Superior temporal gyrus (tissue), 1 donor: ENCODE measurements at regions not wholly inside any gene's neighbourhood (a gene's known extent, or its start where the extent isn't known, plus 50 kb on each side); places are given as distances from the start of the nearest gene placed in this dataset.

Source experiments
- DNase-seq: peaks from one replicate; pipeline ENCODE4 v3.0.0-alpha.2; 2016; ENCODE audit errors: extremely low spot score

DNA sequence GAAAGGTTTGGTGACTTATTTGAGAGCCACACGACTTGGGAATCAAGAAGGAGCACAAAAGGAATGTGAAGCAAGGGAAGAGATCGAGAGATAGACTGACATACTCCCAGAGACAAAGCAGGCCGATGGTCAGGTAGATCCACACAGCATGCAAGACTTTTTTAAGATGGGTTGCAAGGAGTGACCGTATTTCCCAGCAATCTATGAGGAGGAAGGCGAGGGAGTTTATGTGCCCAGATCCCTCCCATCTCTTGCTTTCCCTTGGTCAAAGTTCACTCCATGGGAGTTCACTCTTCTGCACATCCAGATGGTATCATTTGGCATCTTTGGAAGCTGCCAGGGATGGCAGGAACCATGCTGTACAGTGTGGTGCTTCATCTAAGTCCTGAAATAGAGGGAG is 148.9 kb downstream of the RMI1 start:
- no peak for DNase-seq

DNA sequence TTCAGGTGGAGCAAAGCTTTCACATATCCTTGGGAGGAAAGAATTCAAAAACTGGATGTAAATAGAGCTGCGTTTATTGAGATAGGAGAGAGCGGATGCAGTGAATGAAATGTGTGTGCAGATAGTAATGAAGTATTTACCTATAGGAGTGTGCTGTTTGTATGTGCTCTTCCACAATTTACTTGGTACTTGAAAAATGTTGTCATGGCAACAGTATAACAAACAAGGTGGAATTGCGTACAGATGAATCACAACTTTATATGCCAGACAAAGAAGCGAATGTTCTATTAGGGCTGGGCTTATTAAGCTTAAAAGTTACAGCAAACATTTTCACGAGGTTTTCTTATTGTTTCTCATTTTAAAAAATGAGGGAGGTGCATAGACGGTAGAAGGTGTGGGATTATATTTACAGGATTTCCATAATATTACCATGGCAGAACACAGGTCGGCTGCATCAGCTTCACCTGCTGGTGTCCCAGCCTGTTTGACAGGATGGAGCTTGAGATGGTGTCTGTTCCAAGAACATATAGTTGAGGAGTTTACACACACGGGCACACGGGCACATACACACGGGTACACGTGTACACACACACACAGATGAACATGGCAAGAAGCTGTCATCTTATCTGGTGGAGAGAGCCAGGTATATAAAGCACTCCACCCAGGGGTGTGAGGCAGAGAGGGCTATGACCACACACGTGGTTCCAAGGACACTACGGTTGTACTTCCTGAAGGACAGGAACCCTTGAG is 155.7 kb downstream of the RMI1 start:
- DNase-seq = no peak

DNA sequence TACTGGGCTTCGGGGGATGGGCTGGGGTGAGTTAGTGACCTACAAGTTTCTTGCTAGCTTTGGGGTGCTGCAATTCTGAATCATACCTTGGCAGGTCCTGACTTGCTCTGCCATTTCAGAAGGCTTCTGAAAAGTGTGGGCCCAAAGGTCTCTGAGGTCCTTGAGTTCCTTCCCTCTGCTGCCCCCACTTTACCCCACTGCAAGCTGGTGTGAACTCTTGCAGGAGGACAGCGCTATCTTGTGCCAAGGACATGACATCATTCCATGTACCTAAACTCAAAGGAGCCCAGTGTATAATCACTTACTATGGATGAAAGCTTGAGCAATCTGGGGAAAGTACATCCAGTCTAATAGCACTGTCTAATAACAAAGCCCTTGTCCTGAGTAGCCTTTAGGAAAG is 157.4 kb downstream of the RMI1 start:
- DNase-seq = no peak

DNA sequence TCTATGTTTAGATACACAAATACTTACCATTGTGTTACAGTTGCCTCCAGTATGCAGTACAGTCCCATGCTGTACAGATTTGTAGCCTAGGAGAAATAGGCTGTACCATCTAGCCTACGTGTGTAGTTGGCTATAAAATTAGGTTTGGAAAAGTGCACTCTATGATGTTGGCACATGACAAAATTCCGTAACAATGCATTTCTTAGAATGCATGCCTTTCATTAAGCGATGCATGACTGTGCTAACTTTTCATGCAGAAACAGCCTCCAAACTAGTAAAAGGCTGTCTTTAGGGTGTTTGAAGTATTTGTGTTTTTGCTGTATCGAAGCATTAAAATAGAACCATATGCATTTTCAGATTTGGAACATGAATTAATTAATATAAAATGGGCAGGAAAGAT is 157.9 kb downstream of the RMI1 start:
- no peak for DNase-seq

DNA sequence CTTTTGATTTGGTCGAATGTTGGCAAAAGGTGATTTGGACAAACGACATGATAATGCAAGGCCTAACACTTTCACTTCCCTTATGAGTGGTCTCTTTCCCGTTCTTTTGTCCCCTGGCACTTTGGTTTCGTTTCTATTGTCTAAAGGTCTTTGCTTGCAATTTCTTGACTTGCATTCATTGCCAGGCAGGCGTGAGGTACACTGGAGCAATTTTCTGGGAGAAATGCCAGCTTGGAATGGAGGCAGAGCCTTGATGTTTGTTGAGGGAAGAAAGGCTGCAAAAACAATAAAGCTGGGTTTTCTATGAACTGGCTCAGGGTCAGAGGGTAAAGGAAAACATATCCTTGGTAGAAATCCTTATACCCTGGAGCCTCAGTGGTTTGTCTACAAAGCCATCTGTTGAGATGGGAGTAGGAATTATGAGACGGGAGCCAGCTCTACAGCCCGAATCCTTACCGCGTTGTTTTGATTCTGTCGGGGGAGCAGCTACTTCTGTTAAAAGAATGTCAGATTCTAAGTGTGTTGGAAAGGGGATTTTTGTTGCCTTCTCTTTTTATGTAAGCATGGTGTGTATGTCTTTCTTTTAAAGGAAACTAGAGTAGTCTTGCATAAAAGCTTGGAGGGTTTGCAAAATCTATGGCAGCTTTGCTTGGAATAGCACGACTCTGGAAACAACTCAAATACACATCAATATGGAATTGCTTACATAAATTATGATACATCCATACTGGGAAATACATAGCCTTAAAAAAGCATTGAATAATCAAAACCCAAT is 158.9 kb downstream of the RMI1 start:
- DNase-seq = peak; percentile 47

DNA sequence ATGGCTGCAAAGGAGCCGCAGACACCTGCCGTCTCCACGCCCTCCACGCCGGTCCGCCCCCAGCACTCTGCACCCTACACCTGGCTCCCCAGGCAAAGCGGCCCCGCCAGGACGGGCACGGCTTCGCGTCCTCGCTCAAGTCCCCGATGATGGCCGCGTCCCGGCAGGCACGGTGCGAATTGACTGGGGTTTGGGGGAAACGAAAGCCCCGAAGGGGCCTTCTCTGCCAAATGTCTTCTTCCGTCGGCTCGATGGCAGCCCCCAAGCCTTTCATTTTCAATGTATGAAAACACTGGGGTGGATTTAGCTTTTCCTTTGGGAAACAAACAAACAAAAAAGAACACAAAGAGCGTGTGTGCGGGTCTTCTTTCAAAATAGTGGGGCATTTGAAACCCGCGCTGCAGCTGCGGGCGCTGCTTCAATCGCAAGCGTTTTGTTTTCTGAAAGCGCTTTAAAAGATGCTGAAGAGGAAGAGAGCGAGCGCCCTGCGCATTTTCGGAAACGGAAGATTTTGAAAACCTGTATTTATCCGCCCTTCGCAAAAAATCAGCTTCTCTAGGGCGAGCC is 160.0 kb downstream of the RMI1 start:
- DNase-seq = peak; percentile 16

DNA sequence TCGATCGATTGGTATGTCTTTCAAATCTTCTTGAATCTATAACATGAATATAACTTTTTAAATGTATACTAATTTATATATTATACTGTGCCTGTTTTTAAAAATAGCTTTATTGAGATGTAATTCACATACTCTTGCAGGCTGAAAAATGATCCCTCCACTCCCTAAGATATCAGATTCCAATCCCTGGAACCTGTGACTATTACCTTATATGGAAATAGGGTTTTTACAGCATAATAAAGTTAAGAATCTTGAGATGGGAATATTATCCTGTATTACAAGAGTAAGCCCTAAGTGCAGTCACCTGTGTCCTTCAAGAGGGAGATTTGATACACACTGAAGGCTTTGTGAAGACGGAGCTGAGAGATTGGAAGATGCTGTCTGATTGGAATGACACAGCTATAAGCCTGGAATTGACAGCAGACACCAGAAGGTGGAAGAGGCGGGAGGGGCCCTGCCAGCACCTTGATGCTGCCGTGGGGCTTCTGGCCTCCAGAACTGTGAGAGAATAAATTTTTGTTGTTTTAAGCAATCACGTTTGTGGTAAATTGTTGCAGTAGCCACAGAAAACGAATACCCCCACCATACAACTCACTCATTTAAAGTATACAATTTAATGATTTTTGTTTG is 161.3 kb downstream of the RMI1 start:
- DNase-seq = no peak

DNA sequence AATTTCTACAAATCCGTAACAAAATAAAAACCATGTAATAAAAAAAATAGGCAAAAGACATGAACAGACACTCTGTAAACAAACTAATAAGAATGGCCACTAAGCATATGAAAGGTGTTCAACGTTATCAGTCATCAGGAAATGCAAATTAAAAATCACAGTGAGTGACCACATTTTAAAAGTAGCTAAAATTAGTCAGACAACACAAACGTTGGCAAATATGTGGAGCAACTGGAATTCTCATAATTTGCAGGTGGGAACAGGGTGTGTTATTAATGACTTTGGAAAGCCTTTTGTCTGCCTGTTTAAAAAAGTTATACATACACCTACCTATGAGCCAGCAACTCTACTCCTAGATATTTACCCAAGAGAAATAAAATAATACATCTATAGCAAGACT is 164.4 kb downstream of the RMI1 start:
- no peak for DNase-seq

DNA sequence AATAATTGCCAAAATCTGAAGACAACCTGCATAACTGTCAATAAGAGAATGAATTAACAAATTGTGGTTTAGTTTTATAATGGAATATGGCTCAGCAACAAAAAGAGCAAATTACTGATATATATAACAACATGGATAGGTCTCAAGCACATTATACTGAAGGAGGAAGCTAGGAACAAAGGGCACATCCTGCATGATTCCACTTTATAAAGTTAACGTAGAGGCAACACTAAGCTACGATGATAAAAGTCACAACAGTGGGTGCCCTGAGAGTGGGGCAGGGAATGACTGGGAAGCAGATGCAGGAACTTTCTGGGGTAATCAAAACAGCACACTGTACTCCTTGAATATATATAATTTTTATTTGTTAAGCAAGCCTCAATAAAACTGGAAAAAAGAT is 165.2 kb downstream of the RMI1 start:
- DNase-seq = no peak

DNA sequence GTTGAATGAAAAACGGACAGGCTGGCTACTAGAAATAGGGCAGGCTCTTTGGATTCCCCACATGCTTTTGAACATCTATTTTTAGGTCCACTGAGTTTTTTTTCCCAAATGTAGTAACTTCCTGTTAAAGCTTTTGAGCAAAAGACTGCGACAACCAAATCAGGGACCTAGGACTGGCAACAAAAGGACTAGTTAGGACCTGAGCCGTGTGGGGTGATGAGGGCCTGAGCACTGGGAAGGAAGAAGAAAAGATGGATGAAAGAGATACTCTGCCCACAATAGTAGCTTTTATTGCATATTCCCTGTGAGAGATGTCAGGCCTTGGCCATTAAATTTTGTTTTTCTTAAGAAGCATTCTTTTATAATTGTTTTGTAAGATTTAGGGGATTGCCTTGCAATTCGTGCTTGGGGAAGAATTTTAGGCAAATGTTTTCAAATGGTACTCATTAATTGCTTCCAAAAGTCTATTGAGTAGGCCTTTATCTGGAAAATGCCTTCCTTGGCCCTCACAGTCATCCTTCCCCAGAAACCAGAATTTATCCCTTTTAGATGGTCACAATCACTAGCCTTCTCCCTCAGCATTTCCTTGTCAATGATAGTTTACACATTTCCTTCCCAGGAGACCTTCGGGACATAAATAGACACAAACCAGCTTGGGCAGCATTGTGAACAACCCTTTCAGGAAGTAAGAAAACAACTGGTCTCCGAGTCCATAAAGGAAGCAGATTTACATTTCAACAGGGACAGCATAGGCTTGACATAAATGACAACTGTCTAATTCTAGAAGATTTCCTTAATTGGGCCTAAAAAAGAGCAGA is 166.5 kb downstream of the RMI1 start:
- DNase-seq = no peak

DNA sequence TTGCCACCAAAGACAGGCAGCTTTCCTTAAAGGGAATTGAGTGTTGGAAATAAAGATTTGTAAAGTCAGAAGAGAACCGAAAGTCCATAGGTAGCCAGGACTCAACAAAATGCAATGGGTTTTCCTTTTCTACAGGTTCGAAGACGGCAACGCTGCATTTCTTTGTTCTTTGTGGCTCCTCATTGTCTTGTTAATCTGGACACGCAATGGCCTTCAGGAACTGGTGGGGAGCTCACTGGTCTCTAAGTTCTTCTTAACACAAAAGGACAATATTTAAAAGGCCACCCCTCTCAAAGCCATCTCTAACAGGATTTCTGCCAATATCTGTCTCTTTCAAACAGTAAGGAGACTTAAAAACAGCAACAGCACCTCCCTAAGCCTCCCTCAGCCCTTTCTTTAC is 170.6 kb downstream of the RMI1 start:
- DNase-seq = no peak

DNA sequence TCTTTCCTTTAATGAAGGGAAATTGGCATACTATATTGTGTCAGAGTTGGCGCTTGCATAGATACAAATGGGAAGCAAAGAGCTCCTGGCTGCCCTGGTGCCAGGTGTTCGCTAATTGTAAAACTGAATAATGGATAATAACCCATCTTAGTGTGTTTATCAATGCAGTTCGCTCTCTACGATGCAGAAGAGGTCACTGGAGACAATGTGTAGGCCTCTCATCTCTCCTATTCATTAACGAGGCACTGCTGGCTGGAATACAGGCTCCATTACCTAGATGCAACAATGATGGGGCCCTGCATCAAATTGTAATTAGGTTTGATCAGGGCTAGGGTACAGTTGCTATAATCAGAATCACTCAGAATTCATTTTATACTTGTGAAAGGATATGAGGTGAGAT is 171.0 kb downstream of the RMI1 start:
- no peak for DNase-seq

DNA sequence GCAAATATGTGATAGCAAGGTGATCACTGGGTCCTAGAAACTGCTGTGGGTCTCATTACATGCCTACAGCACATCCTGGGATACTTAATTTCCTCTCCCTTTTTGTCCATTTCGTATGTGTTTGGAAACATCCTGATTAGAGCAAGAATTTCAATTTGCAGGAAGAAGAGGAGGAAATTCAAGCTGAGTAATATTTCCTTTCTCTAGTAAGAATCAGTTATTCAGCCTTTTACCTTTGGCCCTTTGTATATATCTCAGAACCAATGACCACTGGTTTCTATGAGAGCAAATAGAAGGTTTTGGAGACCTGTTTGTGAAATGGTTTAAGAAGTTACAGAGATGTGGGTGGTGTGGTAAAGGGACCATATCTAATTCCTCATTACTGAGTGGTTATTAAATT is 171.6 kb downstream of the RMI1 start:
- no peak for DNase-seq

DNA sequence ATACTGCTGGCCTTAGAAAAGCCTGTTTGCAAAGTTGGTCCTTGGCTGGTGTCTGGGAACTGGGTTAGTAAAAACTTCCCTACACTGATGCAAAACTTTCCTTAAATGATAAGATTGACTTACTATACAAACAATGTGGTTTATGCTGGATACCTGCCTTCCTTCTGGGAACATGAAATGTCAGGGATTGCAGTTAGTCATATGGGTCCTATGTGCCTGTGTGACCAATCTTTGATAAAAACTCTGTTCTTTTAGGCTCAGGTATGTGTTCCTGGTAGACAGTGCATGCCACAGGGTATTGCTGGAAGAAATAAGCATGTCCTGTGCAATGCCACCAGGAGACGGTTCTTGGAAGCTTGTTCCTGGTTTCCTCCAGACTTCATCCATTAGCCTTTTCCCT is 173.3 kb downstream of the RMI1 start:
- no peak for DNase-seq

DNA sequence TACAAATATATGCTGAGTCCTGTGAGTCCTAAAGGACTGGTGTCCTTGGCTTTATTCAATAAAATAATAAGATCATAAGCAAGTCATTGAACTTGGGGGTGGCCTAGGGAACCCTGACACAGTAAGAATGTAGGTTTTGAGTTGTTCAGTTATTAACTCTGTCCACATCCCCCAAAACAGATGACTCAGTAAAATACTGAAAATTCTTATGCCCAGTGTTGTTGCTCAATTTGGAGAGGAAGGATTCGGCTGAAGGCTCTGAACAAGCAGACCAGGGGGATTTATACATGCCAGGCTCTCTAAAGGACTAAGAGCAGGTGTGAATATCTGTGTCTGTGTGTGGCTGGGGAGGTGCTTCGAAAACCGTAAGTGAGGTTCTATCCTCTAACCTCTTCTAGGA is 173.7 kb downstream of the RMI1 start:
- DNase-seq = no peak

DNA sequence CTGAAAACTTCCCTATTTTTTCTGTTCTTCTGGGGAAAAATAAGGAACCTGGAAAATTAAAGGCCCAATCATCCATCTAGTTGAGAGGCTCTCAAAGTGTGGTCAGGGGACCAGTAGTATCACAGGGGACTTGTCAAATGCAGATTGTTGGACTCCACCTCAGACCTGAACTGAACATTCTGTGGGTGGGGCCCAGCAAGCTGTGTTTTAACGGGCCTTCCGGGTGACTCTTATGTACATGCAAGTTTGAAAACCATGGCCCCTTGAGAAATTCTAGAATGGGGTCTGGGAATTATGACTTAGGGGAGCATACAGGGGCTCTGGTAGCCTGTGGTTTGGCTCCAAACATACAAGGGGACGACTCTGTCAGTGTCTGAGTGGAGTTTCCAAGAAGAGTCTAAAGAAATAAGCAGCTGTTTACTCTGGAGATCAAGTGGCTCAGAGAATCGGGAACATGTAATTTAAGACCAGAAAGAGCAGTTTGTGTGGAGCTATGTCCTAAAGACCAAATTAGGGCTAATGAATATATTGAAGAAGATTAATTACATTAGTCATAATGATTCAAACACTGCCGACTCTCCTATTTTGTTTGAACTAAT is 177.4 kb downstream of the SLC28A3 start:
- DNase-seq = no peak

DNA sequence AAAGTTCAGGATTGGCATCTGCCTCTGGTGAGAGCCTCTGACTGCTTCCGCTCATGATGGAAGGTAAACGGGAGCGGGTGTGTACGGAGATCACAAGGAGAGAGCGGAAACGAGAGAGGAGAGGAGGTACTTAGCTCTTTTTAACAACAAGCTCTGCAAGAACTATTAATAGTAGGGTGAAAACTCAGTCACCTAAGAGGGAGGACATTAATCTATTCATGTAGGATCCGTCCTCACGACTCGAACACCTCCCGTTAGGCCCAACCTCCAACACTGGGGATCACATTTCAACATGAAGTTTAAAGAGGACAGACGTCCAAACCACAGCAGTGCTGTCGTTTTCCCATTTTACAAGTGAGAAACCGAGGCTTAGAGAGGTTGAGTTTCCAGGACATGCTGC is 173.7 kb downstream of the SLC28A3 start:
- no peak for DNase-seq

DNA sequence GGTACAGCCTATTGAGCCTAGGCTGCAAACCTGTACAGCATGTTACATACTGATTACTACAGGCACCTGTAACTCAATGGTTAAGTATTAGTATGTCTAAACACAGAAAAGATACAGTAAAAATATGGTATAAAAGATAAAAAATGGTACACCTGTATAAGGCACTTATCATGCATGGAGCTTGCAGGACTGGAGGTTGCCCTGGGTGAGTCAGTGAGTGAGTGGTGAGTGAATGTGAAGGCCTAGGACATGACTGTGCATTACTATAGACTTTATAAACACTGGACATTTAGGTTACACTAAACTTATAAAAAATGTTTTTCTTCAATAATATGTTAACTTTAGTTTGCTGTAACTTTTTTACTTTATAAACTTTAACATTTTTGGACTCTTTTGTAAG is 171.3 kb downstream of the SLC28A3 start:
- DNase-seq = no peak

DNA sequence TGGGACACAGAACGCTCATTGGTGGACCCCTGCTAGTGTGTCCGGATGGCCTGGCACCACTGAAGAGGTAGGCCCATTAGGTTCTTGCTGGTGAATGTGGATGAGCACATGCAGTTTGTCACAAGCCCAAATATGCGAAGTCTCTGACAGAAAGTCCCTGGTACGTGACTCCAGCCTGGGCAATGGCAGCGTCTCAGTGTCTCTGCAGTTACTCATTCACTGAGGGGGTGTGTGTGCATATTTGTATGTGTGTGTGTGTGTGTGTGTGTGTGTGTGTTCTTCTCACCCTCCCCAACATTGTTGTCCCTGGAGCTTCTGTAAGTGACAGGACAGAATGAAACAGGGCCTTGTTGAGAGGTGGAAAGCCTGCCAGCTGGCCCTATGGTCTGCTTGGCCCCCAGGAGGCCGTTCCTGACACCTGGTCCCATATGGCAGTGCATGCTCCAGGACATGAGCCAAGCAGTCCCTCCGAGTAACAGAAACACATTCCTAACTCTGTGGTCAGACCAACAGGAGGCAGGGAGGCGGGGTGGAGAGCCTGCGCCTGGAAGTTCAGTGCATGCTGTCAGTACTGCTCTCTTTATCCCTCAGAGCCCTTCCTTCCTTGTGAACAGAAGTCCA is 169.9 kb downstream of the SLC28A3 start:
- DNase-seq = no peak

DNA sequence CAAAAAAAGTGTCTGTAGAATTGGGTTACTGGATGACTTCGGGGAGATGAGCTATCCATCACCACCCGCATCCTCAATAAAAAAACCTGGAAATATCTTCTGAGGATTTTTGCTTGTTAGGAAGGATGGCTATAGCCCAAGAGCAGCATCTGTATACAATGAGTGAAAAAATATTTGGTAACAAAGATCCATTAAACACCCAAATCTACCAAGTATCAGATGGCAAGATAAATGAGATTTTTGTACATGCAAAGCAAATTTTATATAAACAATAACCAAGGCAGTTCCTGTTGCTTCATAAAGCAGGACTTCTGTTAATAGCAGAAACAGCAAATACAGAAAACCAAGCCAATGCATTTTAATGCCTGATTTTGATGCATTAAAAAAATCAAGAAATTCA is 166.6 kb downstream of the SLC28A3 start:
- DNase-seq = no peak

DNA sequence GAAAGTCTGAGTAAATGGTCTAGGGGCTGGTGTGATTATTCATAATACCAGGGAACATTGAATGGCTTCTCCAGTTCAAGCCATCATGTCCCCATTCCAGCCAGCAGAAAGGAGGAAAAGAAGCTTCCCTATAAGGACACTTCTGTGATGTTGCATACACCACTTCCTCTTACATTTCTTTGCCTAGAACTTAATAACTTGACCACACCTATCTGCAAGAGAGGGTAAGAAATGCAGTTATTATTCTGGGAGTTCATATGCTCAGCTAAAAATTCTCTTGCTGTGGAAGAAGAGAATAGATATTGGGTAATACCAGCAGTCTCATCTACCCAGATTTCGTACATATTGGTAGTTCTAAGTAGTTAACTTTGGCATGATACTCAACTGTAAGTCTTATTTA is 166.1 kb downstream of the SLC28A3 start:
- DNase-seq = no peak
